ENCODE measurements at regions not wholly inside any gene's neighbourhood (a gene's known extent, or its start where the extent isn't known, plus 50 kb on each side); places are given as distances from the start of the nearest gene placed in this dataset.

GRCh38 chr2:219962801-219963200 is 335.4 kb downstream of the SLC4A3 start:
- WGBS, result 59% methylated on average over 2 of the region's 2 CpGs
- no peaks in the 10 kb centered on the region for H3K36me3 ChIP-seq
- H3K27ac ChIP-seq, result no peak overlapping the region
- H3K27me3 ChIP-seq (replicated peaks; ENCODE audit: insufficient read depth), result peaks cover 4% of the 10 kb centered on the region
- no peak overlapping the region for H3K4me3 ChIP-seq
- H3K9me3 ChIP-seq, result no peaks in the 10 kb centered on the region
- TF ChIP-seq POLR2AphosphoS5 (IDR thresholded peaks at IDR 0.05) (no peak), POLR2A (IDR thresholded peaks at IDR 0.05) (no peak), CTCF (IDR thresholded peaks at IDR 0.05) (no peak)
- no peak for DNase-seq (ENCODE audit: low spot score)
- intact Hi-C loops (cut with DNase I), result no loop called here
- no peaks in the 10 kb centered on the region for H3K4me1 ChIP-seq (replicated peaks)

GRCh38 chr2:219965287-219966194 is 338.1 kb downstream of the SLC4A3 start:
- DNase-seq (ENCODE audit: low spot score), result no peak
- H3K9me3 ChIP-seq, result no peaks in the 10 kb centered on the region
- H3K36me3 ChIP-seq, result no peaks in the 10 kb centered on the region
- WGBS, result 42% methylated on average over 5 of the region's 5 CpGs
- no peak overlapping the region for H3K27ac ChIP-seq
- TF ChIP-seq CTCF (IDR thresholded peaks at IDR 0.05) (no peak), POLR2A (IDR thresholded peaks at IDR 0.05) (no peak), POLR2AphosphoS5 (IDR thresholded peaks at IDR 0.05) (no peak)
- intact Hi-C loops (cut with DNase I), result no loop called here
- peaks cover 4% of the 10 kb centered on the region for H3K27me3 ChIP-seq (replicated peaks; ENCODE audit: insufficient read depth)
- no peak overlapping the region for H3K4me3 ChIP-seq
- H3K4me1 ChIP-seq (replicated peaks), result no peaks in the 10 kb centered on the region

GRCh38 chr2:219967247-219968245 is 340.1 kb downstream of the SLC4A3 start:
- Histone ChIP-seq H3K27me3 (replicated peaks; ENCODE audit: insufficient read depth) (peaks cover 4% of the 10 kb centered on the region), H3K9me3 (no peaks in the 10 kb centered on the region), H3K27ac (no peak overlapping the region), H3K36me3 (no peaks in the 10 kb centered on the region), H3K4me3 (no peak overlapping the region), H3K4me1 (replicated peaks) (no peaks in the 10 kb centered on the region)
- intact Hi-C loops (cut with DNase I), result no loop called here
- DNase-seq (ENCODE audit: low spot score), result no peak
- 70% methylated on average over 8 of the region's 8 CpGs for WGBS
- TF ChIP-seq CTCF (IDR thresholded peaks at IDR 0.05) (no peak), POLR2A (IDR thresholded peaks at IDR 0.05) (no peak), POLR2AphosphoS5 (IDR thresholded peaks at IDR 0.05) (no peak)

GRCh38 chr2:219968685-219969345 is 341.4 kb downstream of the SLC4A3 start:
- no peak overlapping the region for H3K4me3 ChIP-seq
- TF ChIP-seq POLR2A (IDR thresholded peaks at IDR 0.05) (no peak), POLR2AphosphoS5 (IDR thresholded peaks at IDR 0.05) (no peak), CTCF (IDR thresholded peaks at IDR 0.05) (no peak)
- H3K9me3 ChIP-seq, result no peaks in the 10 kb centered on the region
- H3K4me1 ChIP-seq (replicated peaks), result no peaks in the 10 kb centered on the region
- intact Hi-C loops (cut with DNase I), result no loop called here
- WGBS, result 87% methylated on average over 6 of the region's 6 CpGs
- peaks cover 4% of the 10 kb centered on the region for H3K27me3 ChIP-seq (replicated peaks; ENCODE audit: insufficient read depth)
- no peak for DNase-seq (ENCODE audit: low spot score)
- no peaks in the 10 kb centered on the region for H3K36me3 ChIP-seq
- H3K27ac ChIP-seq, result no peak overlapping the region
